ENCODE measurements at regions not wholly inside any gene's neighbourhood (a gene's known extent, or its start where the extent isn't known, plus 50 kb on each side); places are given as distances from the start of the nearest gene placed in this dataset.

DNA sequence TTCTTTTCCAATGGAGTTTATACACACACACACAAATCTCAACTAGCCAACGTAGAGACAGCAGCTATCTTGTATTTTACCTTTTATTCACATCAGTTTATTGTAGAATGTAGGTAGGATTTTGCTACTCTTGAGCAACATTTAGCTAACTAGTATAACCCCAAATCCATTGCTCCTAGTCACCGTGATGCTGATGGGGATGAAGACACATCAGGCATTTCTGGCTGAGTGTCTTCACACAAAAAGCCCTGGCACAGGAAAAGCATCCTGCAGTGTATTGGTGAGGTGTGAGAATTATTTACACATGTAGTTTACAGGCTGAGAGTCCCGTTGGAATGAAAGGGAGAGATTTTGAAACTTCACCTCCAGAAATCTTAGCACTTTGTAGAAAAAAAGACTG lies 65.9 kb upstream of the FBXL4 start:
- Histone ChIP-seq H3K23ac (ENCODE audit: insufficient read length) (no peak overlapping the region), H3K4me3 (ENCODE audit: extremely low read depth in 1 of 4, insufficient read depth in 2 of 4, low read depth in 3 of 4, low read length in 4 of 4) (no peak overlapping the region), H3K9ac (replicated peaks in 1 of 4; ENCODE audit: extremely low read depth in 1 of 4, low read depth in 3 of 4, low read length in 3 of 4) (no peak overlapping the region), H3K56ac (replicated peaks; ENCODE audit: insufficient read length, low read depth, low read length) (no peak overlapping the region), H3K79me1 (ENCODE audit: low read depth, low read length) (no peaks in the 10 kb centered on the region), H3K23me2 (ENCODE audit: low read depth, low read length) (no peaks in the 10 kb centered on the region), H4K5ac (ENCODE audit: insufficient read length, low read depth, low read length) (no peak overlapping the region), H2BK15ac (ENCODE audit: low read length) (no peak overlapping the region), H2BK120ac (replicated peaks; ENCODE audit: low read depth, low read length) (no peak overlapping the region), H3K36me3 (ENCODE audit: control insufficient read depth in 2 of 4, insufficient read depth in 4 of 4, low read length in 3 of 4) (no peaks in the 10 kb centered on the region), H3K4me1 (replicated peaks in 1 of 4; ENCODE audit: control insufficient read depth in 3 of 4, insufficient read depth in 4 of 4, low read length in 3 of 4) (no peaks in the 10 kb centered on the region), H2BK12ac (ENCODE audit: low read depth, low read length) (no peak overlapping the region), H3K14ac (ENCODE audit: insufficient read length) (no peak overlapping the region), H4K20me1 (replicated peaks in 1 of 2; ENCODE audit: control insufficient read depth in 1 of 2, insufficient read depth in 2 of 2, low read length in 2 of 2) (no peaks in the 10 kb centered on the region), H3K27me3 (replicated peaks in 1 of 4; ENCODE audit: control insufficient read depth in 3 of 4, extremely low read depth in 1 of 4, insufficient read depth in 3 of 4, low read length in 3 of 4) (no peaks in the 10 kb centered on the region), H4K91ac (replicated peaks; ENCODE audit: insufficient read length, low read length) (no peak overlapping the region), H2AFZ (ENCODE audit: low read length) (no peak overlapping the region), H3K79me2 (ENCODE audit: control insufficient read depth in 1 of 2, insufficient read depth in 2 of 2, low read length in 2 of 2) (no peaks in the 10 kb centered on the region), H2BK20ac (ENCODE audit: low read length) (no peak overlapping the region), H3K4me2 (ENCODE audit: insufficient read depth in 1 of 2, low read depth in 2 of 2, low read length in 2 of 2) (no peak overlapping the region), H3K4ac (replicated peaks; ENCODE audit: insufficient read length, low read depth, low read length) (no peak overlapping the region), H2BK5ac (ENCODE audit: low read depth, low read length) (no peak overlapping the region), H3K9me3 (ENCODE audit: insufficient read depth in 2 of 2, low read depth in 1 of 2, low read length in 1 of 2) (no peaks in the 10 kb centered on the region), H3K18ac (ENCODE audit: extremely low read depth, low read length) (no peak overlapping the region), H4K8ac (ENCODE audit: extremely low read depth, insufficient read depth, low read length) (no peak overlapping the region), H2AK5ac (ENCODE audit: low read depth, low read length) (no peak overlapping the region), H3K27ac (ENCODE audit: low read depth, low read length) (no peak overlapping the region)
- DNase-seq (ENCODE audit: low read depth in 1 of 2, low spot score in 2 of 2) (no peak), FAIRE-seq (no peak)
- POLR2A ChIA-PET (ENCODE audit: partially characterized antibody): no interaction called here
- CTCF ChIA-PET (ENCODE audit: partially characterized antibody): interaction anchor here (1.1 to 2.4 kb wide), 3 partner anchors 23 to 106 kb away, joined by 3 to 6 read pairs (median 4); no protein-coding TSS in a partner anchor
- 81% methylated on average over 3 of the region's 3 CpGs; no CpG with 5 or more reads in 1 of the 2 experiments for WGBS, 2 experiments (ENCODE audit: extremely low coverage in 1 of 2, insufficient coverage in 1 of 2, insufficient read length in 1 of 2, insufficient replicate concordance in 2 of 2, low coverage in 1 of 2, low lambda C conversion rate in 2 of 2, missing lambda C conversion rate in 1 of 2)
- TF ChIP-seq ZNF274 (IDR thresholded peaks at IDR 0.05; ENCODE audit: borderline replicate concordance, extremely low read depth, low read length): no peak
- TF ChIP-seq CTBP2 (IDR thresholded peaks at IDR 0.05; ENCODE audit: borderline replicate concordance, insufficient read depth, insufficient read length, low read length): no peak
- TF ChIP-seq JUN (IDR thresholded peaks at IDR 0.05; ENCODE audit: low read depth, low read length): no peak
- TF ChIP-seq EGR1 (IDR thresholded peaks at IDR 0.05; ENCODE audit: borderline replicate concordance, low read depth, low read length): no peak
- no peak for TF ChIP-seq TAF1 (IDR thresholded peaks at IDR 0.05; ENCODE audit: low read depth, low read length)
- TF ChIP-seq TAF7 (optimal IDR thresholded peaks at IDR 0.05; ENCODE audit: borderline replicate concordance, low read depth, low read length): no peak
- no peak for TF ChIP-seq RAD21 (IDR thresholded peaks at IDR 0.05 in 1 of 2, conservative IDR thresholded peaks at IDR 0.05 in 1 of 2; ENCODE audit: low read depth in 2 of 2, low read length in 2 of 2)
- TF ChIP-seq TBP (IDR thresholded peaks at IDR 0.05; ENCODE audit: low read depth, low read length): no peak
- no peak for TF ChIP-seq CBX5 (IDR thresholded peaks at IDR 0.05; ENCODE audit: low read depth, low read length)
- no peak for TF ChIP-seq EZH2 (IDR thresholded peaks at IDR 0.05; ENCODE audit: low read depth, low read length, severe bottlenecking)
- no peak for TF ChIP-seq RNF2 (IDR thresholded peaks at IDR 0.05; ENCODE audit: borderline replicate concordance, low read depth, low read length, missing control alignments, poor library complexity, severe bottlenecking)
- no peak for TF ChIP-seq YY1 (IDR thresholded peaks at IDR 0.05; ENCODE audit: low read depth, low read length)
- TF ChIP-seq SRF (IDR thresholded peaks at IDR 0.05; ENCODE audit: low read depth, low read length): no peak
- no peak for TF ChIP-seq EP300 (IDR thresholded peaks at IDR 0.05; ENCODE audit: borderline replicate concordance in 1 of 2, low read depth in 2 of 2, low read length in 2 of 2)
